ENCODE measurements at regions not wholly inside any gene's neighbourhood (a gene's known extent, or its start where the extent isn't known, plus 50 kb on each side); places are given as distances from the start of the nearest gene placed in this dataset.
A peak's percentile ranks its signal among the peaks of the same experiment; 100 is the strongest.

- no peaks in the 10 kb centered on the region for H3F3A ChIP-seq (replicated peaks; ENCODE audit: insufficient read depth)
- TF ChIP-seq, protein P1, sequence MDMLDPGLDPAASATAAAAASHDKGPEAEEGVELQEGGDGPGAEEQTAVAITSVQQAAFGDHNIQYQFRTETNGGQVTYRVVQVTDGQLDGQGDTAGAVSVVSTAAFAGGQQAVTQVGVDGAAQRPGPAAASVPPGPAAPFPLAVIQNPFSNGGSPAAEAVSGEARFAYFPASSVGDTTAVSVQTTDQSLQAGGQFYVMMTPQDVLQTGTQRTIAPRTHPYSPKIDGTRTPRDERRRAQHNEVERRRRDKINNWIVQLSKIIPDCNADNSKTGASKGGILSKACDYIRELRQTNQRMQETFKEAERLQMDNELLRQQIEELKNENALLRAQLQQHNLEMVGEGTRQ (IDR thresholded peaks at IDR 0.05; ENCODE audit: borderline replicate concordance, low read depth, low read length): no peak
- TF ChIP-seq FOSL2 (IDR thresholded peaks at IDR 0.05; ENCODE audit: borderline replicate concordance, low read depth) (no peak), MEF2A (IDR thresholded peaks at IDR 0.05; ENCODE audit: borderline replicate concordance, low read depth) (no peak)
- TF ChIP-seq, protein P2, sequence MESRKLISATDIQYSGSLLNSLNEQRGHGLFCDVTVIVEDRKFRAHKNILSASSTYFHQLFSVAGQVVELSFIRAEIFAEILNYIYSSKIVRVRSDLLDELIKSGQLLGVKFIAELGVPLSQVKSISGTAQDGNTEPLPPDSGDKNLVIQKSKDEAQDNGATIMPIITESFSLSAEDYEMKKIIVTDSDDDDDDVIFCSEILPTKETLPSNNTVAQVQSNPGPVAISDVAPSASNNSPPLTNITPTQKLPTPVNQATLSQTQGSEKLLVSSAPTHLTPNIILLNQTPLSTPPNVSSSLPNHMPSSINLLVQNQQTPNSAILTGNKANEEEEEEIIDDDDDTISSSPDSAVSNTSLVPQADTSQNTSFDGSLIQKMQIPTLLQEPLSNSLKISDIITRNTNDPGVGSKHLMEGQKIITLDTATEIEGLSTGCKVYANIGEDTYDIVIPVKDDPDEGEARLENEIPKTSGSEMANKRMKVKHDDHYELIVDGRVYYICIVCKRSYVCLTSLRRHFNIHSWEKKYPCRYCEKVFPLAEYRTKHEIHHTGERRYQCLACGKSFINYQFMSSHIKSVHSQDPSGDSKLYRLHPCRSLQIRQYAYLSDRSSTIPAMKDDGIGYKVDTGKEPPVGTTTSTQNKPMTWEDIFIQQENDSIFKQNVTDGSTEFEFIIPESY (IDR thresholded peaks at IDR 0.05; ENCODE audit: borderline replicate concordance, low read depth): no peak
- no peak for DNase-seq
- H3K27ac ChIP-seq (ENCODE audit: low read depth in 2 of 2, low read length in 1 of 2): no peak overlapping the region
- no peaks in the 10 kb centered on the region for H3K27me3 ChIP-seq (ENCODE audit: insufficient read depth)
- H2AFZ ChIP-seq (ENCODE audit: low read depth): no peak overlapping the region
- ChIA-PET POLR2A (interaction anchor here (0.8 to 1.7 kb wide), 2 partner anchors 11 to 64 kb away, joined by 3 to 8 read pairs; no protein-coding TSS in a partner anchor), CTCF (interaction anchor here (1.2 kb wide), 1 partner anchor 19 kb away, joined by 4 read pairs; no protein-coding TSS in a partner anchor)
- H3K9ac ChIP-seq: no peak overlapping the region
- H3K9me2 ChIP-seq: no peaks in the 10 kb centered on the region
- no peak overlapping the region for H3K4me2 ChIP-seq
- H3K9me3 ChIP-seq: no peaks in the 10 kb centered on the region
- H3K4me3 ChIP-seq (ENCODE audit: low read depth in 2 of 2, low read length in 1 of 2): no peak overlapping the region
- peaks cover 0 to 20% of the 10 kb centered on the region in 2 experiments; a peak in 1 of 4 replicates for H3K4me1 ChIP-seq (ENCODE audit: control insufficient read depth in 1 of 2, insufficient read depth in 2 of 2, low read depth in 1 of 2, low read length in 1 of 2)
- 55% methylated on average over 3 of the region's 3 CpGs for WGBS (ENCODE audit: low lambda C conversion rate)
- no peaks in the 10 kb centered on the region for H4K20me1 ChIP-seq (ENCODE audit: insufficient read depth)
- no peaks in the 10 kb centered on the region for H3K36me3 ChIP-seq (replicated peaks in 1 of 2; ENCODE audit: control insufficient read depth in 1 of 2, insufficient read depth in 2 of 2, low read length in 1 of 2)
- H3K79me2 ChIP-seq (ENCODE audit: insufficient read depth): no peaks in the 10 kb centered on the region
These were observed 280.2 kb downstream of the BUD13 start for GRCh38 chr11:116492600-116492999.

DNA sequence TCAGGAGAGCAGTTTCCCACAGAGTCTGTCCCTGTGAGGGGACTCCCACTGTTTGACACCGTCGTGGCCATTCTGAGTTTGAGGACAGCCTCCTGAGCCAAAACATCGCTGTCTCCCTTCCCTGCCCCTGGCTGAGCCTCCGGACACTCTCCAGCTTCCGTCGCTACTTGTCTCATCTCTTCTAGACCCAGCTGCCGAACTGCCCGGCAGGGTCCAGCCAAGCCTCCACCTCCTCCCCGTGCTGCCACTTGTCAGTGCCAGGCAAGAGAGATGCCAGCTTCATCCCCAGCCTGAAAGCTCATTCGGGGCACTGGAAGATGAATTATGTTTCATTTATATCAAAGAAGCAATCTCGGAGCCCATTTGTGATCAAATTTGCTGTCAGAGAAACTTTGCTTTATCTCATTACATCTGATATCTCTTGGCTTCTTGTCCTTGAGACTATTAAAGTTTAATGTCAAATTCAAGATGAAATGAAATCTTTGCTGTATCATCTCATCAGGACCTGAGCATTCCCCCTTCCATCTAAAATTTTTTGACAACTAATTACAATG lies 283.9 kb downstream of the BUD13 start:
- no peaks in the 10 kb centered on the region for H3K9me2 ChIP-seq
- H3K4me2 ChIP-seq: no peak overlapping the region
- no peak for TF ChIP-seq FOXJ3 (CRISPR knock-in tag; IDR thresholded peaks at IDR 0.05)
- peak; percentile 37; the same call in 1 of the 2 replicates for TF ChIP-seq GATA2 (CRISPR knock-in tag; IDR thresholded peaks at IDR 0.05)
- DNase-seq: no peak
- H3K9ac ChIP-seq: no peak overlapping the region
- no peaks in the 10 kb centered on the region for H4K20me1 ChIP-seq (ENCODE audit: insufficient read depth)
- H2AFZ ChIP-seq (ENCODE audit: low read depth): no peak overlapping the region
- H3K36me3 ChIP-seq (replicated peaks in 1 of 2; ENCODE audit: control insufficient read depth in 1 of 2, insufficient read depth in 2 of 2, low read length in 1 of 2): no peaks in the 10 kb centered on the region
- no peaks in the 10 kb centered on the region for H3K79me2 ChIP-seq (ENCODE audit: insufficient read depth)
- POLR2A ChIA-PET: interaction anchor here (1.5 kb wide), 1 partner anchor 10 kb away, joined by 4 read pairs; no protein-coding TSS in a partner anchor
- peaks cover 0 to 15% of the 10 kb centered on the region in 2 experiments; a peak in 1 of 4 replicates for H3K4me1 ChIP-seq (ENCODE audit: control insufficient read depth in 1 of 2, insufficient read depth in 2 of 2, low read depth in 1 of 2, low read length in 1 of 2)
- 36% methylated on average over 11 of the region's 11 CpGs for WGBS (ENCODE audit: low lambda C conversion rate)
- H3K4me3 ChIP-seq (ENCODE audit: low read depth in 2 of 2, low read length in 1 of 2): no peak overlapping the region
- H3K9me3 ChIP-seq: no peaks in the 10 kb centered on the region
- peak overlapping the region in 1 of 2 experiments; percentile 23; a peak in 1 of 4 replicates for H3K27ac ChIP-seq (ENCODE audit: low read depth in 2 of 2, low read length in 1 of 2)
- H3K27me3 ChIP-seq (ENCODE audit: insufficient read depth): peaks cover 6% of the 10 kb centered on the region; the same call in 1 of the 2 replicates
- no peaks in the 10 kb centered on the region for H3F3A ChIP-seq (replicated peaks; ENCODE audit: insufficient read depth)
- CTCF ChIA-PET: interaction anchor here (1.0 to 1.4 kb wide), 2 partner anchors 10 to 244 kb away, joined by 3 read pairs; no protein-coding TSS in a partner anchor

Data from SK-N-SH (cell line).